ENCODE measurements at regions not wholly inside any gene's neighbourhood (a gene's known extent, or its start where the extent isn't known, plus 50 kb on each side); places are given as distances from the start of the nearest gene placed in this dataset.

- TF ChIP-seq CTCF (IDR thresholded peaks at IDR 0.05; ENCODE audit: low read depth, low read length, poor library complexity, severe bottlenecking) (no peak), EZH2phosphoT487 (IDR thresholded peaks at IDR 0.05; ENCODE audit: borderline replicate concordance, low read length) (no peak)
These were observed 281.1 kb upstream of the MEOX2 start for GRCh38 chr7:15967551-15967950.

Measured in DOHH2 (cell line).